GM23338 (cell line): ENCODE measurements at regions not wholly inside any gene's neighbourhood (a gene's known extent, or its start where the extent isn't known, plus 50 kb on each side); places are given as distances from the start of the nearest gene placed in this dataset.

ENCODE experiments used
- ATAC-seq: fragments of 200-7000 bp; cut with Tn5 transposase; 3 replicates; pipeline ENCODE4 v1.9.1; 2020
- DNase-seq: peaks from one replicate; pipeline ENCODE4 v3.0.0-alpha.2; 2015; ENCODE audit warnings: low spot score
- H2AFZ ChIP-seq: fragments of 200-600 bp; sonication (generic); 2 replicates; pipeline ENCODE4 v1.8.0; 2016; ENCODE audit warnings: antibody characterized with exemption, mild to moderate bottlenecking, moderate library complexity
- H3F3A ChIP-seq: fragments of 200-600 bp; sonication (generic); replicated peaks from 2 replicates; pipeline ENCODE4 v1.8.0; 2017; ENCODE audit warnings: antibody characterized with exemption, mixed run types, low read depth
- H3K27ac ChIP-seq: fragments of 200-600 bp; sonication (generic); 2 replicates; pipeline ENCODE4 v1.6.1; 2016; ENCODE audit warnings: low read depth
- H3K27me3 ChIP-seq: fragments of 200-600 bp; sonication (generic); 2 replicates; pipeline ENCODE4 v1.8.0; 2016; ENCODE audit warnings: mild to moderate bottlenecking, mixed run types, moderate library complexity; ENCODE audit not compliant: insufficient read depth
- H3K36me3 ChIP-seq: fragments of 200-600 bp; sonication (generic); 2 replicates; pipeline ENCODE4 v1.8.0; 2016; ENCODE audit warnings: mild to moderate bottlenecking; ENCODE audit not compliant: insufficient read depth
- H3K4me1 ChIP-seq: fragments of 200-600 bp; sonication (generic); 2 replicates; pipeline ENCODE4 v1.8.0; 2016; ENCODE audit warnings: mild to moderate bottlenecking, moderate library complexity; ENCODE audit not compliant: insufficient read depth
- H3K4me2 ChIP-seq: fragments of 200-600 bp; sonication (generic); 2 replicates; pipeline ENCODE4 v1.7.1; 2017; ENCODE audit warnings: mixed run types
- H3K4me3 ChIP-seq: fragments of 200-600 bp; sonication (generic); 2 replicates; pipeline ENCODE4 v1.6.1; 2016; ENCODE audit warnings: mixed run types
- H3K79me2 ChIP-seq: fragments of 200-600 bp; sonication (generic); replicated peaks from 2 replicates; pipeline ENCODE4 v1.8.0; 2017; ENCODE audit warnings: mild to moderate bottlenecking; ENCODE audit not compliant: insufficient read depth
- H3K9me2 ChIP-seq: fragments of 200-600 bp; sonication (generic); 2 replicates; pipeline ENCODE4 v1.8.0; 2017; ENCODE audit not compliant: insufficient read depth
- H4K20me1 ChIP-seq: fragments of 200-600 bp; sonication (generic); replicated peaks from 2 replicates; pipeline ENCODE4 v1.8.0; 2017; ENCODE audit warnings: mild to moderate bottlenecking; ENCODE audit not compliant: insufficient read depth
- H3K27ac Mint-ChIP-seq: 2 replicates; pipeline ENCODE4 v1.8.0; 2020; ENCODE audit warnings: inconsistent platforms, mild to moderate bottlenecking, moderate library complexity, mixed read lengths
- H3K27me3 Mint-ChIP-seq: 3 replicates; pipeline ENCODE4 v1.8.0; 2022; ENCODE audit warnings: low read depth, mild to moderate bottlenecking, moderate library complexity, mixed read lengths, inconsistent platforms; ENCODE audit not compliant: insufficient read depth, poor library complexity
- H3K36me3 Mint-ChIP-seq: 3 replicates; pipeline ENCODE4 v1.8.0; 2021; ENCODE audit warnings: low read depth, mild to moderate bottlenecking, inconsistent platforms, moderate library complexity, mixed read lengths
- H3K4me1 Mint-ChIP-seq: 3 replicates; pipeline ENCODE4 v1.8.0; 2020; ENCODE audit warnings: mild to moderate bottlenecking, inconsistent platforms, mixed read lengths
- H3K4me3 Mint-ChIP-seq: 3 replicates; pipeline ENCODE4 v1.8.0; 2021; ENCODE audit warnings: moderate library complexity, mild to moderate bottlenecking, inconsistent platforms, mixed read lengths
- H3K9me3 Mint-ChIP-seq: 3 replicates; pipeline ENCODE4 v1.8.0; 2020; ENCODE audit warnings: moderate library complexity, mild to moderate bottlenecking, inconsistent platforms, mixed read lengths
- CREB1 ChIP-seq: fragments of 250-450 bp; sonication (Bioruptor Pico); IDR thresholded peaks from 2 replicates; pipeline ENCODE4 v1.5.0; 2020; ENCODE audit warnings: low read depth, mild to moderate bottlenecking, moderate library complexity
- ETS1 ChIP-seq: IDR thresholded peaks from 2 replicates; pipeline ENCODE4 v1.6.1; 2016; ENCODE audit warnings: antibody characterized with exemption
- NANOG ChIP-seq: IDR thresholded peaks from 2 replicates; pipeline ENCODE4 v1.6.1; 2016; ENCODE audit warnings: antibody characterized with exemption, borderline replicate concordance
- POLR2AphosphoS5 ChIP-seq: IDR thresholded peaks from 2 replicates; pipeline ENCODE4 v1.6.1; 2016; ENCODE audit warnings: antibody characterized with exemption, low read depth
- ZNF114 ChIP-seq: fragments of 250-450 bp; sonication (Bioruptor Pico); IDR thresholded peaks from 2 replicates; pipeline ENCODE4 v1.5.0; 2020; ENCODE audit warnings: mild to moderate bottlenecking, moderate library complexity
- ZNF331 ChIP-seq: fragments of 250-450 bp; sonication (Bioruptor Pico); IDR thresholded peaks from 2 replicates; pipeline ENCODE4 v1.5.0; 2020; ENCODE audit warnings: low read depth, mild to moderate bottlenecking, moderate library complexity
- TF ChIP-seq, protein P1 (sequence below): fragments of 250-450 bp; sonication (Bioruptor Pico); IDR thresholded peaks from 2 replicates; pipeline ENCODE4 v1.5.0; 2020; ENCODE audit warnings: mild to moderate bottlenecking, moderate library complexity

DNA sequence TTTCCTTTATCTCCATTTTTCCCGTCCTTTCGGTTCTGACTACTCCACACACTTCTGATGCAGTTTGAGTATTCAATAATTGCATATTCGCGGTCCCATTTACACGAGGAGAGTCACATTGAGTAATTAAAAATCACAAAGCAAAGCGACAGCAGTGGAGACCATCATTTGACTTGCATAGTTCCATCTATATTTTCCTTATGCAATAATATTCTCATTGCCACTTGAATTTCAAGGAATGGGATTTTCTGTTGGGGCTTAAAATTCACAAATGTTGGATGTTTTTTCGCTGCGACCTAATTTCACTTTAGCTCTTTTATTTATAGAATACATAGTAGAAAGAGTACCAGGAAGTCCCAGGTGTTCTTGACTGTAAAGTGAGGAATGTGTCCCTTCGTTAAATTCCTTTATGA, 186.8 kb downstream of the ZEB2 start:
- no peak overlapping the region; the same call in 1 of the 2 replicates for H3K27ac ChIP-seq
- ATAC-seq (no peak), DNase-seq (peak; percentile 32)
- H3F3A ChIP-seq: no peaks in the 10 kb centered on the region; the same call in 1 of the 2 replicates
- peaks cover 26% of the 10 kb centered on the region for H3K79me2 ChIP-seq
- Mint-ChIP-seq H3K4me3 (peak overlapping the region; percentile 80), H3K27ac (no peak overlapping the region), H3K9me3 (no peaks in the 10 kb centered on the region), H3K36me3 (no peaks in the 10 kb centered on the region), H3K27me3 (peaks cover 10% of the 10 kb centered on the region), H3K4me1 (peaks cover 23% of the 10 kb centered on the region)
- no peaks in the 10 kb centered on the region for H3K36me3 ChIP-seq
- no peak for TF ChIP-seq NANOG
- no peak for TF ChIP-seq ZNF331 (CRISPR knock-in tag)
- TF ChIP-seq CREB1: no peak
- peak overlapping the region; percentile 64 for H3K4me3 ChIP-seq
- H3K9me2 ChIP-seq: no peaks in the 10 kb centered on the region
- peak overlapping the region; percentile 86 for H3K4me2 ChIP-seq
- peak overlapping the region; percentile 98 for H2AFZ ChIP-seq
- H3K27me3 ChIP-seq: peaks cover 28% of the 10 kb centered on the region
- peaks cover 31% of the 10 kb centered on the region for H3K4me1 ChIP-seq
- no peaks in the 10 kb centered on the region for H4K20me1 ChIP-seq

GRCh38 chr2:144332356-144333142, 187.4 kb downstream of the ZEB2 start:
- Histone ChIP-seq H3K9me2 (0 out of 2 replicates have a peak, but pooled peaks cover under 1% of the 10 kb centered on the region), H3K27me3 (peaks cover 28% of the 10 kb centered on the region), H3K4me1 (peaks cover 31% of the 10 kb centered on the region), H2AFZ (peak overlapping the region; percentile 98), H3K27ac (no peak overlapping the region; the same call in 1 of the 2 replicates), H3K79me2 (peaks cover 32% of the 10 kb centered on the region), H3K36me3 (no peaks in the 10 kb centered on the region), H4K20me1 (no peaks in the 10 kb centered on the region), H3K4me3 (peak overlapping the region; percentile 89), H3K4me2 (peak overlapping the region; percentile 86), H3F3A (no peaks in the 10 kb centered on the region; the same call in 1 of the 2 replicates)
- H3K36me3 Mint-ChIP-seq: no peaks in the 10 kb centered on the region; the same call in 2 of the 3 replicates
- no peaks in the 10 kb centered on the region for H3K9me3 Mint-ChIP-seq
- ATAC-seq (peak; percentile 87), DNase-seq (peak; percentile 89)
- peaks cover 23% of the 10 kb centered on the region for H3K4me1 Mint-ChIP-seq
- TF ChIP-seq CREB1: peak; percentile 28; the same call in 1 of the 2 replicates
- no peak for TF ChIP-seq ETS1
- peak; percentile 23; the same call in 1 of the 2 replicates for TF ChIP-seq ZNF114 (CRISPR knock-in tag)
- TF ChIP-seq, protein P1, sequence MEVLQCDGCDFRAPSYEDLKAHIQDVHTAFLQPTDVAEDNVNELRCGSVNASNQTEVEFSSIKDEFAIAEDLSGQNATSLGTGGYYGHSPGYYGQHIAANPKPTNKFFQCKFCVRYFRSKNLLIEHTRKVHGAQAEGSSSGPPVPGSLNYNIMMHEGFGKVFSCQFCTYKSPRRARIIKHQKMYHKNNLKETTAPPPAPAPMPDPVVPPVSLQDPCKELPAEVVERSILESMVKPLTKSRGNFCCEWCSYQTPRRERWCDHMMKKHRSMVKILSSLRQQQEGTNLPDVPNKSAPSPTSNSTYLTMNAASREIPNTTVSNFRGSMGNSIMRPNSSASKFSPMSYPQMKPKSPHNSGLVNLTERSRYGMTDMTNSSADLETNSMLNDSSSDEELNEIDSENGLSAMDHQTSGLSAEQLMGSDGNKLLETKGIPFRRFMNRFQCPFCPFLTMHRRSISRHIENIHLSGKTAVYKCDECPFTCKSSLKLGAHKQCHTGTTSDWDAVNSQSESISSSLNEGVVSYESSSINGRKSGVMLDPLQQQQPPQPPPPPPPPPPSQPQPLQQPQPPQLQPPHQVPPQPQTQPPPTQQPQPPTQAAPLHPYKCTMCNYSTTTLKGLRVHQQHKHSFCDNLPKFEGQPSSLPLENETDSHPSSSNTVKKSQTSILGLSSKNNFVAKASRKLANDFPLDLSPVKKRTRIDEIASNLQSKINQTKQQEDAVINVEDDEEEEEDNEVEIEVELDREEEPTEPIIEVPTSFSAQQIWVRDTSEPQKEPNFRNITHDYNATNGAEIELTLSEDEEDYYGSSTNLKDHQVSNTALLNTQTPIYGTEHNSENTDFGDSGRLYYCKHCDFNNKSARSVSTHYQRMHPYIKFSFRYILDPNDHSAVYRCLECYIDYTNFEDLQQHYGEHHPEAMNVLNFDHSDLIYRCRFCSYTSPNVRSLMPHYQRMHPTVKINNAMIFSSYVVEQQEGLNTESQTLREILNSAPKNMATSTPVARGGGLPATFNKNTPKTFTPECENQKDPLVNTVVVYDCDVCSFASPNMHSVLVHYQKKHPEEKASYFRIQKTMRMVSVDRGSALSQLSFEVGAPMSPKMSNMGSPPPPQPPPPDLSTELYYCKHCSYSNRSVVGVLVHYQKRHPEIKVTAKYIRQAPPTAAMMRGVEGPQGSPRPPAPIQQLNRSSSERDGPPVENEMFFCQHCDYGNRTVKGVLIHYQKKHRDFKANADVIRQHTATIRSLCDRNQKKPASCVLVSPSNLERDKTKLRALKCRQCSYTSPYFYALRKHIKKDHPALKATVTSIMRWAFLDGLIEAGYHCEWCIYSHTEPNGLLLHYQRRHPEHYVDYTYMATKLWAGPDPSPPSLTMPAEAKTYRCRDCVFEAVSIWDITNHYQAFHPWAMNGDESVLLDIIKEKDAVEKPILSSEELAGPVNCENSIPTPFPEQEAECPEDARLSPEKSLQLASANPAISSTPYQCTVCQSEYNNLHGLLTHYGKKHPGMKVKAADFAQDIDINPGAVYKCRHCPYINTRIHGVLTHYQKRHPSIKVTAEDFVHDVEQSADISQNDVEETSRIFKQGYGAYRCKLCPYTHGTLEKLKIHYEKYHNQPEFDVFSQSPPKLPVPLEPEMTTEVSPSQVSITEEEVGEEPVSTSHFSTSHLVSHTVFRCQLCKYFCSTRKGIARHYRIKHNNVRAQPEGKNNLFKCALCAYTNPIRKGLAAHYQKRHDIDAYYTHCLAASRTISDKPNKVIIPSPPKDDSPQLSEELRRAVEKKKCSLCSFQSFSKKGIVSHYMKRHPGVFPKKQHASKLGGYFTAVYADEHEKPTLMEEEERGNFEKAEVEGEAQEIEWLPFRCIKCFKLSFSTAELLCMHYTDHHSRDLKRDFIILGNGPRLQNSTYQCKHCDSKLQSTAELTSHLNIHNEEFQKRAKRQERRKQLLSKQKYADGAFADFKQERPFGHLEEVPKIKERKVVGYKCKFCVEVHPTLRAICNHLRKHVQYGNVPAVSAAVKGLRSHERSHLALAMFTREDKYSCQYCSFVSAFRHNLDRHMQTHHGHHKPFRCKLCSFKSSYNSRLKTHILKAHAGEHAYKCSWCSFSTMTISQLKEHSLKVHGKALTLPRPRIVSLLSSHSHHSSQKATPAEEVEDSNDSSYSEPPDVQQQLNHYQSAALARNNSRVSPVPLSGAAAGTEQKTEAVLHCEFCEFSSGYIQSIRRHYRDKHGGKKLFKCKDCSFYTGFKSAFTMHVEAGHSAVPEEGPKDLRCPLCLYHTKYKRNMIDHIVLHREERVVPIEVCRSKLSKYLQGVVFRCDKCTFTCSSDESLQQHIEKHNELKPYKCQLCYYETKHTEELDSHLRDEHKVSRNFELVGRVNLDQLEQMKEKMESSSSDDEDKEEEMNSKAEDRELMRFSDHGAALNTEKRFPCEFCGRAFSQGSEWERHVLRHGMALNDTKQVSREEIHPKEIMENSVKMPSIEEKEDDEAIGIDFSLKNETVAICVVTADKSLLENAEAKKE (CRISPR knock-in tag): peak; percentile 51; the same call in 1 of the 2 replicates
- peak; percentile 76 for TF ChIP-seq POLR2AphosphoS5
- TF ChIP-seq NANOG: no peak
- H3K4me3 Mint-ChIP-seq: peak overlapping the region; percentile 80
- peak overlapping the region; percentile 91 for H3K27ac Mint-ChIP-seq
- H3K27me3 Mint-ChIP-seq: peaks cover 10% of the 10 kb centered on the region
